Nephron (organoid): ENCODE measurements at regions not wholly inside any gene's neighbourhood (a gene's known extent, or its start where the extent isn't known, plus 50 kb on each side); places are given as distances from the start of the nearest gene placed in this dataset.

Experiments
- H3K27ac Mint-ChIP-seq, 3 experiments: 2 replicates each; pipeline ENCODE4 v1.8.0; 2020; ENCODE audit warnings: mixed read lengths in 3 of 3, mild to moderate bottlenecking in 2 of 3, moderate library complexity in 1 of 3
- H3K27me3 Mint-ChIP-seq: 2 replicates; pipeline ENCODE4 v1.8.0; 2021; ENCODE audit warnings: low read depth, mild to moderate bottlenecking, moderate library complexity, mixed read lengths
- H3K36me3 Mint-ChIP-seq: 2 replicates; pipeline ENCODE4 v1.8.0; 2020; ENCODE audit warnings: low read depth, mixed read lengths
- H3K4me1 Mint-ChIP-seq: 2 replicates; pipeline ENCODE4 v1.8.0; 2020; ENCODE audit warnings: mixed read lengths
- H3K4me3 Mint-ChIP-seq, 3 experiments: 2 replicates each; pipeline ENCODE4 v1.8.0; 2020; ENCODE audit warnings: mild to moderate bottlenecking in 3 of 3, mixed read lengths in 3 of 3, moderate library complexity in 2 of 3
- H3K9me3 Mint-ChIP-seq: 2 replicates; pipeline ENCODE4 v1.8.0; 2020; ENCODE audit warnings: mixed read lengths
- CTCF ChIP-seq, 3 experiments: fragments of 200-600 bp; sonication (generic); IDR thresholded peaks; one replicate each; pipeline ENCODE4 v1.5.0; 2021; ENCODE audit warnings: antibody characterized with exemption in 3 of 3; ENCODE audit not compliant: unreplicated experiment in 3 of 3

DNA sequence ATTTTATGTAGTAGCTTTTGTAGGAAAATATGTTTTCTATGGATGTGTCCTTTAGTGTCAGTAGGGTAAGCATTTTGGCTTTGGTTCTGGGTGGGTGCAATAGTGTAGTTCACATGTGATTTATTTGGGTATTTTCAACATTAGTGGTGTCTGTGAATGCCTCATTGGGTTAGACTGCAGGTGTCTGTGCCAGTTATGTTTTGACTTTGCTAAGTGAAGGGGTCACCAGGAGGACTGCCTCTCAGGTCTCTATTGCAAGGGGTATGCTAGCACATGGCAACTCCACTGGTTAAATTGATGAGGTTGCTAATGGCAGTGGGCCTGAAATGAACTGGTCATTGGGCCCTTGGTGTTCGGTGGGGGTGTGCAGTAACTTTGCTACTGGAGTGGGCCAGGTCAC lies 467.1 kb downstream of the NAF1 start:
- peaks cover 17% of the 10 kb centered on the region for H3K4me1 Mint-ChIP-seq
- no peak overlapping the region for H3K27ac Mint-ChIP-seq
- no peak for TF ChIP-seq CTCF (IDR thresholded peaks at IDR 0.05; ENCODE audit: unreplicated experiment in 3 of 3)
- no peak overlapping the region for H3K4me3 Mint-ChIP-seq
- no peaks in the 10 kb centered on the region for H3K27me3 Mint-ChIP-seq
- peaks cover 2% of the 10 kb centered on the region for H3K9me3 Mint-ChIP-seq
- no peaks in the 10 kb centered on the region for H3K36me3 Mint-ChIP-seq

GRCh38 chr4:162685410-162685809 lies 481.3 kb downstream of the NAF1 start:
- H3K27ac Mint-ChIP-seq, result no peak overlapping the region
- H3K9me3 Mint-ChIP-seq, result no peaks in the 10 kb centered on the region
- no peaks in the 10 kb centered on the region for H3K36me3 Mint-ChIP-seq
- no peak overlapping the region for H3K4me3 Mint-ChIP-seq
- no peaks in the 10 kb centered on the region for H3K27me3 Mint-ChIP-seq
- no peak for TF ChIP-seq CTCF (IDR thresholded peaks at IDR 0.05; ENCODE audit: unreplicated experiment in 3 of 3)
- no peaks in the 10 kb centered on the region for H3K4me1 Mint-ChIP-seq

- H3K27ac Mint-ChIP-seq, result no peak overlapping the region
- H3K27me3 Mint-ChIP-seq, result no peaks in the 10 kb centered on the region
- no peaks in the 10 kb centered on the region for H3K4me1 Mint-ChIP-seq
- H3K9me3 Mint-ChIP-seq, result no peaks in the 10 kb centered on the region
- no peaks in the 10 kb centered on the region for H3K36me3 Mint-ChIP-seq
- no peak overlapping the region for H3K4me3 Mint-ChIP-seq
- no peak for TF ChIP-seq CTCF (IDR thresholded peaks at IDR 0.05; ENCODE audit: unreplicated experiment in 3 of 3)
Measured at GRCh38 chr4:162684998-162685397, 481.7 kb downstream of the NAF1 start.

- no peaks in the 10 kb centered on the region for H3K4me1 Mint-ChIP-seq
- no peaks in the 10 kb centered on the region for H3K9me3 Mint-ChIP-seq
- no peaks in the 10 kb centered on the region for H3K36me3 Mint-ChIP-seq
- H3K27me3 Mint-ChIP-seq, result no peaks in the 10 kb centered on the region
- no peak for TF ChIP-seq CTCF (IDR thresholded peaks at IDR 0.05; ENCODE audit: unreplicated experiment in 3 of 3)
- H3K4me3 Mint-ChIP-seq, result no peak overlapping the region
- peak overlapping the region in 2 of 3 experiments; percentile 28 to 67 for H3K27ac Mint-ChIP-seq
Measured at GRCh38 chr4:162684371-162684700, 482.4 kb downstream of the NAF1 start.

- Mint-ChIP-seq H3K4me1 (no peaks in the 10 kb centered on the region), H3K9me3 (no peaks in the 10 kb centered on the region), H3K4me3 (no peak overlapping the region), H3K27me3 (no peaks in the 10 kb centered on the region), H3K27ac (peak overlapping the region in 2 of 3 experiments; percentile 28 to 67), H3K36me3 (no peaks in the 10 kb centered on the region)
- TF ChIP-seq CTCF (IDR thresholded peaks at IDR 0.05; ENCODE audit: unreplicated experiment in 3 of 3), result no peak
Measured at GRCh38 chr4:162683659-162684370, 482.9 kb downstream of the NAF1 start.

DNA sequence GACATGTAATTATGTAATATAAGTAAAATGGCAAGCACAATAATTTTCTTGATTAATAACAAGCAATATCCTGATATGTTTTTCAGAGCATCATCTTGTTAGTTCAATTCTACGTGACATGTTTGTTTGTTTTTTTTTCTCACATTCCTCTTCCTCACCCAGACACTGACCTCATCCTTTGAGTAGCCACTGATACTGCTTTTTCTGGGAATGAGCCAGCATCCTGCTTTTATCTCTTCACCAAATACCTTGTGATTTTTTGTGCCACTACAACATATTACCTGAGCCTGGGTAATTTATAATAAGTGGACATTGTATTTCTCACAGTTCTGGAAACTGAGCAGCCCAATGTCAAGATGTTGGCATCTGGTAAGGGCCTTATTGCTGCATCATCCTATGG lies 484.0 kb downstream of the NAF1 start:
- H3K36me3 Mint-ChIP-seq, result no peaks in the 10 kb centered on the region
- no peak overlapping the region for H3K27ac Mint-ChIP-seq
- H3K4me1 Mint-ChIP-seq, result no peaks in the 10 kb centered on the region
- no peaks in the 10 kb centered on the region for H3K27me3 Mint-ChIP-seq
- H3K9me3 Mint-ChIP-seq, result peaks cover 8% of the 10 kb centered on the region
- TF ChIP-seq CTCF (IDR thresholded peaks at IDR 0.05; ENCODE audit: unreplicated experiment in 3 of 3), result no peak
- no peak overlapping the region for H3K4me3 Mint-ChIP-seq
